ENCODE measurements at regions not wholly inside any gene's neighbourhood (a gene's known extent, or its start where the extent isn't known, plus 50 kb on each side); places are given as distances from the start of the nearest gene placed in this dataset.

DNA sequence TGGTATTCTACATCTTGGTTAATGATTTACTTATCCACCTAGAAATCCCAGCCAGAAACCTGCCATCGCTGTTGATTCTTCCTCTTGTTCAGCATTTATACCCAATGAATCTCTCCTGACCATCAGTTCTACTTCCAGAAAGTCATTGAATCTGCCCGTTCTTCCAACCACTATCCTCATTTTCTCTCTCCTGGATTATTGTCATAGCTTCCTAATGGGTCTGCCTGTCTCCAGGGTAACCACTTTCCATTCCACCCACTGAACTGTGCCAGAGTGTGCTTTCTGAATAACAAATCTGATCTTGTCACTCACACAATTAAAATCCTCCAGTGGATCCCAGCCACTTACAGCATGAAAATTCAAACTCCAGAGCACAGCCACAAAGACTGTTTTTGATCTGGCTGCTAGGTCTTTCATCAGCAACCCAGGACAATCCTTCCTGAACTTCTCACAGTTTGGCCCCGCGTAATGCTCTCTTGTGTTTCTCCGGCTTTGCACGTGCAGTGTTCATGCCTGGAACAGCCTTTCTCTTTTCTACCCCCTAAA is 330.6 kb downstream of the SPRY2 start:
- intact Hi-C loops (cut with micrococcal nuclease; ENCODE audit: unreplicated experiment), result no loop called here

DNA sequence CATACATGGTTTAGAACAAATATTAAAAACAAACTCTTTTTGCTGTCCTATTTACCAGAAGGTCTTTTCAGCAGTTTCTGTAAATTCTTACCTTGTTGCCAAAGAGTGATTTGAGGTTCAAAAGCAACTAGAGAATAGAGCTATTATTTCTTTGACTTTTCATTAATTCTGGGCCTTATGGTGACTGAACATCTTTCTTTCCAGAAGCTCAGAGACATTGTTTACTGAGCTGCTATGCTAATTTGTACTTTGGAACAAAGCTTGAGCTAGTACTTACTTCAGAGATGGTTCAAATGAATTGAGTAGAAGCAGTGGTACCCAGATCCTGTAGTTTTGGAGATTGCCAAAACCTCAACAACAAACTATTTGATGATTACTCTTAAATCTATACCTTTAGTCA is 331.2 kb downstream of the SPRY2 start:
- POLR2A ChIA-PET (ENCODE audit: unreplicated experiment), result no interaction called here
- intact Hi-C loops (cut with micrococcal nuclease; ENCODE audit: unreplicated experiment), result no loop called here
- no TSS peak for BruUV-seq (replicated peaks)

More for the DNA sequence above, 330.6 kb downstream of the SPRY2 start:
- no peak overlapping the region for H2AFZ ChIP-seq
- no peak for DNase-seq
- H3K27me3 ChIP-seq (ENCODE audit: insufficient read depth, low read depth), result no peaks in the 10 kb centered on the region
- CTCF ChIA-PET, result no interaction called here
- no peaks in the 10 kb centered on the region for H3K9me2 ChIP-seq (ENCODE audit: insufficient read depth)
- no peaks in the 10 kb centered on the region for H3K36me3 ChIP-seq (ENCODE audit: low read depth)
- H3K4me1 ChIP-seq (replicated peaks; ENCODE audit: insufficient read depth), result no peaks in the 10 kb centered on the region
- BruUV-seq (replicated peaks), result no TSS peak
- H3K9me3 ChIP-seq (ENCODE audit: insufficient read depth, low read depth), result no peaks in the 10 kb centered on the region
- TF ChIP-seq, protein P1, sequence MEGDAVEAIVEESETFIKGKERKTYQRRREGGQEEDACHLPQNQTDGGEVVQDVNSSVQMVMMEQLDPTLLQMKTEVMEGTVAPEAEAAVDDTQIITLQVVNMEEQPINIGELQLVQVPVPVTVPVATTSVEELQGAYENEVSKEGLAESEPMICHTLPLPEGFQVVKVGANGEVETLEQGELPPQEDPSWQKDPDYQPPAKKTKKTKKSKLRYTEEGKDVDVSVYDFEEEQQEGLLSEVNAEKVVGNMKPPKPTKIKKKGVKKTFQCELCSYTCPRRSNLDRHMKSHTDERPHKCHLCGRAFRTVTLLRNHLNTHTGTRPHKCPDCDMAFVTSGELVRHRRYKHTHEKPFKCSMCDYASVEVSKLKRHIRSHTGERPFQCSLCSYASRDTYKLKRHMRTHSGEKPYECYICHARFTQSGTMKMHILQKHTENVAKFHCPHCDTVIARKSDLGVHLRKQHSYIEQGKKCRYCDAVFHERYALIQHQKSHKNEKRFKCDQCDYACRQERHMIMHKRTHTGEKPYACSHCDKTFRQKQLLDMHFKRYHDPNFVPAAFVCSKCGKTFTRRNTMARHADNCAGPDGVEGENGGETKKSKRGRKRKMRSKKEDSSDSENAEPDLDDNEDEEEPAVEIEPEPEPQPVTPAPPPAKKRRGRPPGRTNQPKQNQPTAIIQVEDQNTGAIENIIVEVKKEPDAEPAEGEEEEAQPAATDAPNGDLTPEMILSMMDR (conservative IDR thresholded peaks at IDR 0.05), result no peak
- TF ChIP-seq EZH2 (IDR thresholded peaks at IDR 0.05; ENCODE audit: low read depth), result no peak
- no peak overlapping the region for H3K4me2 ChIP-seq
- H3K27ac ChIP-seq, result no peak overlapping the region
- POLR2A ChIA-PET (ENCODE audit: unreplicated experiment), result no interaction called here
- H3K4me3 ChIP-seq, result no peak overlapping the region
- H3K79me2 ChIP-seq (ENCODE audit: low read depth), result no peaks in the 10 kb centered on the region
- no peaks in the 10 kb centered on the region for H3F3A ChIP-seq (ENCODE audit: insufficient read depth, low read depth)
- no peaks in the 10 kb centered on the region for H4K20me1 ChIP-seq (ENCODE audit: insufficient read depth)

DNA sequence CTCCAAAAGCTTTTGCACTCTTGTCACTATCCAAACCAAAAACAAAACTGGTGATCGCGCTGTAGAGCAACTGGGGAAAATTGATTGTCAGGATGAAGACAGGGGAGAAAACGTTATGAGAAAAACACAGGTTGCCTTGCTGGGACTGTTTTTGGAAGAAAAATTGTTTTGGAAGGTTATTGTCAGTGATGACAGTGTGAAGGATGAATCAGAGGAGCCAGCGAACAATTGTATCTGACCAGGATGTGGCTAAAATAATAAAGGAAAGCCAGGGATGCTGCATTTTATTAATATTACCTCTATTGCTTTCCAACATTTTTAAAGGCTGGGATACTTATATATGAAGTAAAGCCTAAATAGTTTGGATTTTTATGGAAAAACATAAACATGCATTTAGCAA is 334.0 kb downstream of the SPRY2 start:
- H3F3A ChIP-seq (ENCODE audit: insufficient read depth, low read depth), result no peaks in the 10 kb centered on the region
- H3K4me1 ChIP-seq (replicated peaks; ENCODE audit: insufficient read depth), result no peaks in the 10 kb centered on the region
- POLR2A ChIA-PET (ENCODE audit: unreplicated experiment), result no interaction called here
- H3K79me2 ChIP-seq (ENCODE audit: low read depth), result no peaks in the 10 kb centered on the region
- TF ChIP-seq, protein P1 (conservative IDR thresholded peaks at IDR 0.05), result no peak
- no peak for TF ChIP-seq EZH2 (IDR thresholded peaks at IDR 0.05; ENCODE audit: low read depth)
- no peaks in the 10 kb centered on the region for H3K9me3 ChIP-seq (ENCODE audit: insufficient read depth, low read depth)
- H2AFZ ChIP-seq, result no peak overlapping the region; the same call in 1 of the 2 replicates
- no peak for DNase-seq
- no peak overlapping the region for H3K27ac ChIP-seq
- no peaks in the 10 kb centered on the region for H3K36me3 ChIP-seq (ENCODE audit: low read depth)
- no peaks in the 10 kb centered on the region for H3K9me2 ChIP-seq (ENCODE audit: insufficient read depth)
- H3K4me3 ChIP-seq, result no peak overlapping the region
- H4K20me1 ChIP-seq (ENCODE audit: insufficient read depth), result no peaks in the 10 kb centered on the region
- no peaks in the 10 kb centered on the region for H3K27me3 ChIP-seq (ENCODE audit: insufficient read depth, low read depth)
- CTCF ChIA-PET, result no interaction called here
- no TSS peak for BruUV-seq (replicated peaks)
- no peak overlapping the region for H3K4me2 ChIP-seq
- intact Hi-C loops (cut with micrococcal nuclease; ENCODE audit: unreplicated experiment), result no loop called here

More for the DNA sequence above, 331.2 kb downstream of the SPRY2 start:
- Histone ChIP-seq H3K27me3 (ENCODE audit: insufficient read depth, low read depth) (no peaks in the 10 kb centered on the region), H3K4me3 (no peak overlapping the region), H3F3A (ENCODE audit: insufficient read depth, low read depth) (no peaks in the 10 kb centered on the region), H3K36me3 (ENCODE audit: low read depth) (no peaks in the 10 kb centered on the region), H3K79me2 (ENCODE audit: low read depth) (no peaks in the 10 kb centered on the region), H4K20me1 (ENCODE audit: insufficient read depth) (no peaks in the 10 kb centered on the region), H3K9me2 (ENCODE audit: insufficient read depth) (no peaks in the 10 kb centered on the region), H3K27ac (no peak overlapping the region), H3K4me1 (replicated peaks; ENCODE audit: insufficient read depth) (no peaks in the 10 kb centered on the region), H3K4me2 (no peak overlapping the region), H3K9me3 (ENCODE audit: insufficient read depth, low read depth) (no peaks in the 10 kb centered on the region), H2AFZ (no peak overlapping the region)
- no peak for DNase-seq
- TF ChIP-seq EZH2 (IDR thresholded peaks at IDR 0.05; ENCODE audit: low read depth), result no peak
- TF ChIP-seq, protein P1 (conservative IDR thresholded peaks at IDR 0.05), result no peak
- CTCF ChIA-PET, result no interaction called here
